ENCODE measurements at regions not wholly inside any gene's neighbourhood (a gene's known extent, or its start where the extent isn't known, plus 50 kb on each side); places are given as distances from the start of the nearest gene placed in this dataset.
A peak's percentile ranks its signal among the peaks of the same experiment; 100 is the strongest.

- DNase-seq (ENCODE audit: low spot score): no peak
These were observed 61.0 kb upstream of the SLCO4A1 start for GRCh38 chr20:62581308-62581707.

- no peak for DNase-seq (ENCODE audit: low spot score)
These were observed 60.5 kb upstream of the SLCO4A1 start for GRCh38 chr20:62581806-62582205.

GRCh38 chr20:62583424-62583920 lies 58.8 kb upstream of the SLCO4A1 start:
- no peak for DNase-seq (ENCODE audit: low spot score)

GRCh38 chr20:62584671-62585460 lies 57.4 kb upstream of the SLCO4A1 start:
- DNase-seq (ENCODE audit: low spot score): no peak

GRCh38 chr20:62585461-62585970 lies 56.8 kb upstream of the SLCO4A1 start:
- no peak for DNase-seq (ENCODE audit: low spot score)

- no peak for DNase-seq (ENCODE audit: low spot score)
These were observed 55.5 kb upstream of the SLCO4A1 start for GRCh38 chr20:62586799-62587198.

GRCh38 chr20:62587757-62588402 lies 54.4 kb upstream of the SLCO4A1 start:
- no peak for DNase-seq (ENCODE audit: low spot score)

GRCh38 chr20:62588458-62589149 lies 53.7 kb upstream of the SLCO4A1 start:
- no peak for DNase-seq (ENCODE audit: low spot score)

- no peak for DNase-seq (ENCODE audit: low spot score)
These were observed 53.2 kb upstream of the SLCO4A1 start for GRCh38 chr20:62589150-62589498.

- no peak for DNase-seq (ENCODE audit: low spot score)
These were observed 52.6 kb upstream of the SLCO4A1 start for GRCh38 chr20:62589720-62590119.

GRCh38 chr20:62590309-62591121 lies 51.8 kb upstream of the SLCO4A1 start:
- peak; percentile 82 for DNase-seq (ENCODE audit: low spot score)

- no peak for DNase-seq (ENCODE audit: low spot score)
These were observed 51.2 kb upstream of the SLCO4A1 start for GRCh38 chr20:62591122-62591468.

GRCh38 chr20:62591591-62591990 lies 50.7 kb upstream of the SLCO4A1 start:
- no peak for DNase-seq (ENCODE audit: low spot score)
